GM12878 (cell line): ENCODE measurements at regions not wholly inside any gene's neighbourhood (a gene's known extent, or its start where the extent isn't known, plus 50 kb on each side); places are given as distances from the start of the nearest gene placed in this dataset.

ENCODE experiments used
- ATAC-seq: fragments of 200-7000 bp; cut with Tn5 transposase; 3 replicates; pipeline ENCODE4 v1.9.1; 2020; ENCODE audit warnings: mild to moderate bottlenecking, moderate library complexity
- BruUV-seq: library from RNA; stranded (reverse); fragments of 400-500 nt; replicated peaks from 2 replicates; lab custom pipeline; 2021; lab: Mats Ljungman, UMichigan
- CTCF ChIA-PET: fragments of 300-600 bp; sonication (Branson Sonifier 250); formaldehyde crosslinking; extraction: SDS; loops from one replicate; lab custom pipeline; 2021; ENCODE audit warnings: inconsistent platforms; lab: Yijun Ruan, JAX
- POLR2A ChIA-PET: fragments of 350-600 bp; formaldehyde crosslinking; extraction: SDS; loops from one replicate; lab custom pipeline; 2021; ENCODE audit warnings: inconsistent platforms; lab: Charles Lee
- RAD21 ChIA-PET: fragments of 300-600 bp; sonication (Branson Sonifier 250); formaldehyde crosslinking; loops from one replicate; lab custom pipeline; 2023; ENCODE audit warnings: antibody characterized with exemption; ENCODE audit not compliant: unreplicated experiment; lab: Charles Lee
- SMC1A ChIA-PET: fragments of 300-600 bp; sonication (Branson Sonifier 250); formaldehyde crosslinking; loops from one replicate; lab custom pipeline; 2023; ENCODE audit not compliant: unreplicated experiment, uncharacterized antibody; lab: Charles Lee
- DNase-seq: peaks from one replicate; pipeline ENCODE4 v3.0.0-alpha.2; 2011; ENCODE audit warnings: low read depth, low spot score
- FAIRE-seq: peaks from 3 replicates; lab custom pipeline; 2011; peaks lifted over from hg19 to GRCh38; lab: Jason Lieb, UNC
- H2AFZ ChIP-seq: 2 replicates; pipeline ENCODE4 v1.6.0; 2011; ENCODE audit warnings: low read depth, low read length, control low read depth; ENCODE audit not compliant: control insufficient read depth
- H3K27ac ChIP-seq: 2 replicates; pipeline ENCODE4 v1.5.1; 2011; ENCODE audit warnings: control low read depth; ENCODE audit not compliant: control insufficient read depth, insufficient read depth
- H3K27me3 ChIP-seq, 2 experiments: replicated peaks in 1 of 2; 2 replicates each; pipeline versions ENCODE4 v1.6.0 to v1.6.1; 2011; ENCODE audit warnings: low read length in 1 of 2; ENCODE audit not compliant: control insufficient read depth in 2 of 2, insufficient read depth in 2 of 2
- H3K36me3 ChIP-seq, 2 experiments: 2 replicates each; pipeline ENCODE4 v1.5.1; 2011; ENCODE audit warnings: low read length in 1 of 2; ENCODE audit not compliant: control insufficient read depth in 2 of 2, insufficient read depth in 2 of 2
- H3K4me1 ChIP-seq: 2 replicates; pipeline ENCODE4 v1.6.1; 2011; ENCODE audit warnings: mild to moderate bottlenecking, low read length, moderate library complexity, mixed read lengths; ENCODE audit not compliant: control insufficient read depth, insufficient read depth
- H3K4me2 ChIP-seq: 2 replicates; pipeline ENCODE4 v1.6.0; 2011; ENCODE audit warnings: control low read depth; ENCODE audit not compliant: control insufficient read depth, insufficient read depth
- H3K4me3 ChIP-seq: fragments of 200-600 bp; sonication (generic); 2 replicates; pipeline ENCODE4 v1.5.1; 2016
- H3K79me2 ChIP-seq: 2 replicates; pipeline ENCODE4 v1.6.0; 2011; ENCODE audit warnings: low read length; ENCODE audit not compliant: control insufficient read depth, insufficient read depth
- H3K9ac ChIP-seq: 2 replicates; pipeline ENCODE4 v1.8.0; 2011; ENCODE audit warnings: low read length, control low read depth, mixed read lengths; ENCODE audit not compliant: control insufficient read depth, insufficient read depth
- H3K9me3 ChIP-seq: replicated peaks from 3 replicates; pipeline ENCODE4 v1.5.1; 2011; ENCODE audit warnings: mild to moderate bottlenecking, low read length; ENCODE audit not compliant: control insufficient read depth, insufficient read depth
- H4K20me1 ChIP-seq: 2 replicates; pipeline ENCODE4 v1.6.0; 2011; ENCODE audit not compliant: control insufficient read depth, insufficient read depth
- CEBPB ChIP-seq, 2 experiments: fragments of 150-350 bp in 1 of 2; IDR thresholded peaks; 2 replicates each; pipeline ENCODE4 v1.6.1; 2012 to 2014; ENCODE audit warnings: low read depth in 2 of 2, low read length in 2 of 2, borderline replicate concordance in 1 of 2, inconsistent platforms in 1 of 2
- CHD4 ChIP-seq: fragments of 200-600 bp; sonication (generic); IDR thresholded peaks from 2 replicates; pipeline ENCODE4 v1.6.1; 2016; ENCODE audit warnings: mild to moderate bottlenecking
- EZH2 ChIP-seq: IDR thresholded peaks from 2 replicates; pipeline ENCODE4 v1.6.1; 2012; ENCODE audit warnings: low read depth, mild to moderate bottlenecking, control low read depth, inconsistent platforms, low read length, borderline replicate concordance; ENCODE audit not compliant: control insufficient read depth
- NFYA ChIP-seq: IDR thresholded peaks from 2 replicates; pipeline ENCODE4 v1.6.1; 2011; ENCODE audit warnings: low read depth, mild to moderate bottlenecking, low read length, improper control_type of control experiment, borderline replicate concordance
- POLR2A ChIP-seq: IDR thresholded peaks from 2 replicates; pipeline ENCODE4 v1.6.1; 2011; ENCODE audit warnings: low read depth, mild to moderate bottlenecking, low read length
- POU2F2 ChIP-seq: IDR thresholded peaks from 3 replicates; pipeline ENCODE4 v1.6.1; 2011; ENCODE audit warnings: low read depth, mild to moderate bottlenecking, low read length, borderline replicate concordance
- RAD21 ChIP-seq: IDR thresholded peaks from 2 replicates; pipeline ENCODE4 v1.6.1; 2011; ENCODE audit warnings: mild to moderate bottlenecking, low read depth, low read length, moderate library complexity; ENCODE audit not compliant: insufficient read depth
- SMAD5 ChIP-seq: IDR thresholded peaks from 2 replicates; pipeline ENCODE4 v1.6.1; 2016; ENCODE audit warnings: antibody characterized with exemption, low read depth
- SMC3 ChIP-seq: IDR thresholded peaks from 2 replicates; pipeline ENCODE4 v1.6.1; 2011; ENCODE audit warnings: low read length, improper control_type of control experiment, borderline replicate concordance
- WGBS: methylation state at CpG from one replicate; pipeline ENCODE4 v1.1.6; 2016; ENCODE audit warnings: low lambda C conversion rate; ENCODE audit not compliant: insufficient replicate concordance, insufficient coverage; ENCODE audit errors: missing lambda C conversion rate; 5-methylcytosine and 5-hydroxymethylcytosine counted together
- in situ Hi-C: fragments of 300-500 bp; cut with MboI; formaldehyde crosslinking; loops from 9 replicates; pipeline ENCODE4 v1.14.3; 2018; ENCODE audit warnings: mixed read lengths
- intact Hi-C: fragments of 100-400 bp; cut with micrococcal nuclease; formaldehyde crosslinking; loops from one replicate; pipeline ENCODE4 v1.14.2; 2022; ENCODE audit not compliant: unreplicated experiment
- TF ChIP-seq, protein P1 (sequence below): IDR thresholded peaks from 2 replicates; pipeline ENCODE4 v1.6.1; 2012; ENCODE audit warnings: low read length, inconsistent platforms
- TF ChIP-seq, protein P2 (sequence below): IDR thresholded peaks from 2 replicates; pipeline ENCODE4 v1.6.1; 2011; ENCODE audit warnings: low read depth, mild to moderate bottlenecking, low read length, moderate library complexity, borderline replicate concordance; ENCODE audit errors: extremely low read depth
- TF ChIP-seq, protein P3 (sequence below): IDR thresholded peaks from 2 replicates; pipeline ENCODE4 v1.6.1; 2012; ENCODE audit warnings: low read depth, low read length, improper control_type of control experiment
- TF ChIP-seq, protein P4 (sequence below): fragments of 450-650 bp; IDR thresholded peaks from 2 replicates; pipeline ENCODE4 v1.6.1; 2014; ENCODE audit warnings: mild to moderate bottlenecking
- TF ChIP-seq, protein P5 (sequence below), 3 experiments: IDR thresholded peaks in 2 of 3; conservative IDR thresholded peaks in 1 of 3; 2 replicates each; pipeline ENCODE4 v1.5.1; 2011; ENCODE audit warnings: low read depth in 3 of 3, low read length in 3 of 3, mild to moderate bottlenecking in 3 of 3, control low read depth in 2 of 3, moderate library complexity in 2 of 3, inconsistent platforms in 1 of 3, mixed read lengths in 1 of 3; ENCODE audit not compliant: control insufficient read depth in 2 of 3, insufficient read depth in 1 of 3; ENCODE audit errors: extremely low read depth in 1 of 3

DNA sequence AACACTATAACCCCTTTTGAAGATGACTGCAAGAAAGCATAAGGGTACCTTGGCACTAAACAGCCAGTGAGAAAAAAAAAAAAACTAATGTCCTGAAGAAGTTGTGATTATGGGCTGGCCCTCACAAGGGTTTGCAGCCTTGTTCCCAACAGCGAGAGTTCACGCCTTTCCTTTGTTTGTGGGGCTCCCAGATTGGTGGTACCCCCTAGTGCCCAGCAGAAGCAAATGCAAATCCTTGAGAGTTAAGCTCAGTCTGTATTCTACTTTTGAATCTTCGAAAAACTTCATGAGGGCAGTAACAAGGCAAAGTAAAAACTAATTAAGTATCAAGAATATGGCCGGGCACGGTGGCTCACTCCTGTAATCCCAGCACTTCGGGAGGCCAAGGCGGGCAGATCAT is 238.9 kb upstream of the LMO3 start:
- H3K79me2 ChIP-seq, result no peaks in the 10 kb centered on the region
- no peaks in the 10 kb centered on the region for H3K36me3 ChIP-seq
- no peak overlapping the region for H2AFZ ChIP-seq
- H3K4me3 ChIP-seq, result no peak overlapping the region
- no peaks in the 10 kb centered on the region for H3K9me3 ChIP-seq
- H3K4me1 ChIP-seq, result no peaks in the 10 kb centered on the region
- 49% methylated on average over 7 of the region's 7 CpGs for WGBS
- peak; percentile 47; the same call in 2 of the 3 replicates for ATAC-seq
- no TSS peak for BruUV-seq
- no peaks in the 10 kb centered on the region for H3K27me3 ChIP-seq
- H3K27ac ChIP-seq, result no peak overlapping the region
- in situ Hi-C loops, result no loop called here
- no peak overlapping the region for H3K9ac ChIP-seq
- no peaks in the 10 kb centered on the region for H4K20me1 ChIP-seq
- FAIRE-seq, result no peak
- TF ChIP-seq NFYA, result no peak
- TF ChIP-seq CEBPB (IDR thresholded peaks at IDR 0.05; ENCODE audit: borderline replicate concordance in 1 of 2, low read depth in 2 of 2, low read length in 2 of 2), result no peak
- TF ChIP-seq, protein P1, sequence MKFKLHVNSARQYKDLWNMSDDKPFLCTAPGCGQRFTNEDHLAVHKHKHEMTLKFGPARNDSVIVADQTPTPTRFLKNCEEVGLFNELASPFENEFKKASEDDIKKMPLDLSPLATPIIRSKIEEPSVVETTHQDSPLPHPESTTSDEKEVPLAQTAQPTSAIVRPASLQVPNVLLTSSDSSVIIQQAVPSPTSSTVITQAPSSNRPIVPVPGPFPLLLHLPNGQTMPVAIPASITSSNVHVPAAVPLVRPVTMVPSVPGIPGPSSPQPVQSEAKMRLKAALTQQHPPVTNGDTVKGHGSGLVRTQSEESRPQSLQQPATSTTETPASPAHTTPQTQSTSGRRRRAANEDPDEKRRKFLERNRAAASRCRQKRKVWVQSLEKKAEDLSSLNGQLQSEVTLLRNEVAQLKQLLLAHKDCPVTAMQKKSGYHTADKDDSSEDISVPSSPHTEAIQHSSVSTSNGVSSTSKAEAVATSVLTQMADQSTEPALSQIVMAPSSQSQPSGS, result no peak
- peak; percentile 11; the same call in 1 of the 2 replicates for TF ChIP-seq SMC3
- TF ChIP-seq, protein P2, sequence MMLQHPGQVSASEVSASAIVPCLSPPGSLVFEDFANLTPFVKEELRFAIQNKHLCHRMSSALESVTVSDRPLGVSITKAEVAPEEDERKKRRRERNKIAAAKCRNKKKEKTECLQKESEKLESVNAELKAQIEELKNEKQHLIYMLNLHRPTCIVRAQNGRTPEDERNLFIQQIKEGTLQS, result no peak
- TF ChIP-seq, protein P3, sequence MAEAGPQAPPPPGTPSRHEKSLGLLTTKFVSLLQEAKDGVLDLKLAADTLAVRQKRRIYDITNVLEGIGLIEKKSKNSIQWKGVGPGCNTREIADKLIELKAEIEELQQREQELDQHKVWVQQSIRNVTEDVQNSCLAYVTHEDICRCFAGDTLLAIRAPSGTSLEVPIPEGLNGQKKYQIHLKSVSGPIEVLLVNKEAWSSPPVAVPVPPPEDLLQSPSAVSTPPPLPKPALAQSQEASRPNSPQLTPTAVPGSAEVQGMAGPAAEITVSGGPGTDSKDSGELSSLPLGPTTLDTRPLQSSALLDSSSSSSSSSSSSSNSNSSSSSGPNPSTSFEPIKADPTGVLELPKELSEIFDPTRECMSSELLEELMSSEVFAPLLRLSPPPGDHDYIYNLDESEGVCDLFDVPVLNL, result no peak
- TF ChIP-seq POLR2A, result no peak
- TF ChIP-seq EZH2, result no peak
- TF ChIP-seq, protein P4, sequence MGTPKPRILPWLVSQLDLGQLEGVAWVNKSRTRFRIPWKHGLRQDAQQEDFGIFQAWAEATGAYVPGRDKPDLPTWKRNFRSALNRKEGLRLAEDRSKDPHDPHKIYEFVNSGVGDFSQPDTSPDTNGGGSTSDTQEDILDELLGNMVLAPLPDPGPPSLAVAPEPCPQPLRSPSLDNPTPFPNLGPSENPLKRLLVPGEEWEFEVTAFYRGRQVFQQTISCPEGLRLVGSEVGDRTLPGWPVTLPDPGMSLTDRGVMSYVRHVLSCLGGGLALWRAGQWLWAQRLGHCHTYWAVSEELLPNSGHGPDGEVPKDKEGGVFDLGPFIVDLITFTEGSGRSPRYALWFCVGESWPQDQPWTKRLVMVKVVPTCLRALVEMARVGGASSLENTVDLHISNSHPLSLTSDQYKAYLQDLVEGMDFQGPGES, result no peak
- TF ChIP-seq SMAD5, result no peak
- no peak for TF ChIP-seq POU2F2
- TF ChIP-seq, protein P5, sequence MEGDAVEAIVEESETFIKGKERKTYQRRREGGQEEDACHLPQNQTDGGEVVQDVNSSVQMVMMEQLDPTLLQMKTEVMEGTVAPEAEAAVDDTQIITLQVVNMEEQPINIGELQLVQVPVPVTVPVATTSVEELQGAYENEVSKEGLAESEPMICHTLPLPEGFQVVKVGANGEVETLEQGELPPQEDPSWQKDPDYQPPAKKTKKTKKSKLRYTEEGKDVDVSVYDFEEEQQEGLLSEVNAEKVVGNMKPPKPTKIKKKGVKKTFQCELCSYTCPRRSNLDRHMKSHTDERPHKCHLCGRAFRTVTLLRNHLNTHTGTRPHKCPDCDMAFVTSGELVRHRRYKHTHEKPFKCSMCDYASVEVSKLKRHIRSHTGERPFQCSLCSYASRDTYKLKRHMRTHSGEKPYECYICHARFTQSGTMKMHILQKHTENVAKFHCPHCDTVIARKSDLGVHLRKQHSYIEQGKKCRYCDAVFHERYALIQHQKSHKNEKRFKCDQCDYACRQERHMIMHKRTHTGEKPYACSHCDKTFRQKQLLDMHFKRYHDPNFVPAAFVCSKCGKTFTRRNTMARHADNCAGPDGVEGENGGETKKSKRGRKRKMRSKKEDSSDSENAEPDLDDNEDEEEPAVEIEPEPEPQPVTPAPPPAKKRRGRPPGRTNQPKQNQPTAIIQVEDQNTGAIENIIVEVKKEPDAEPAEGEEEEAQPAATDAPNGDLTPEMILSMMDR (IDR thresholded peaks at IDR 0.05 in 2 of 3, conservative IDR thresholded peaks at IDR 0.05 in 1 of 3; ENCODE audit: control insufficient read depth in 2 of 3, extremely low read depth in 1 of 3, insufficient read depth in 1 of 3, low read depth in 3 of 3, low read length in 3 of 3), result peak; percentile 5 to 27 (median 19); a peak in 2 of 6 replicates
- TF ChIP-seq CHD4, result no peak
- peak; percentile 34; the same call in 1 of the 2 replicates for TF ChIP-seq RAD21
- intact Hi-C loops, result no loop called here
- ChIA-PET SMC1A (interaction anchor here (0.6 to 1.8 kb wide), 5 partner anchors 8 to 283 kb away, joined by 3 to 8 read pairs (median 3); no protein-coding TSS in a partner anchor), RAD21 (interaction anchor here (1.7 kb wide), 2 partner anchors 10 to 18 kb away, joined by 3 to 6 read pairs; no protein-coding TSS in a partner anchor), CTCF (interaction anchor here (0.7 to 2.0 kb wide), 6 partner anchors 9 to 459 kb away, joined by 3 to 7 read pairs (median 4); no protein-coding TSS in a partner anchor), POLR2A (interaction anchor here (1.0 kb wide), 2 partner anchors 9 to 241 kb away, joined by 3 read pairs; no protein-coding TSS in a partner anchor)
- DNase-seq, result no peak
- no peak overlapping the region for H3K4me2 ChIP-seq
